BJ (cell line): ENCODE measurements at regions not wholly inside any gene's neighbourhood (a gene's known extent, or its start where the extent isn't known, plus 50 kb on each side); places are given as distances from the start of the nearest gene placed in this dataset. TPM values are rescaled to one million over a fixed set of nuclear protein-coding genes. Genes with fewer than 3 reads are reported as not detected.

Experiments
- CTCF ChIA-PET: fragments of 350-600 bp; formaldehyde crosslinking; extraction: SDS; loops from one replicate; lab custom pipeline; 2021; ENCODE audit warnings: antibody characterized with exemption, inconsistent platforms; lab: Yijun Ruan, JAX
- POLR2A ChIA-PET: fragments of 300-600 bp; sonication (Branson Sonifier 250); formaldehyde crosslinking; extraction: SDS; loops from one replicate; lab custom pipeline; 2021; ENCODE audit warnings: antibody characterized with exemption; lab: Charles Lee
- DNase-seq: peaks from one replicate; pipeline ENCODE4 v3.0.0-alpha.2; 2011; ENCODE audit warnings: low read depth
- H3K27me3 ChIP-seq: 2 replicates; pipeline ENCODE4 v1.6.0; 2011; ENCODE audit warnings: low read length; ENCODE audit not compliant: control insufficient read depth, insufficient read depth
- H3K36me3 ChIP-seq: 2 replicates; pipeline ENCODE4 v1.5.1; 2011; ENCODE audit warnings: low read length; ENCODE audit not compliant: control insufficient read depth, insufficient read depth
- H3K4me3 ChIP-seq: 2 replicates; pipeline ENCODE4 v1.5.1; 2011; ENCODE audit warnings: low read depth, mild to moderate bottlenecking, control low read depth, low read length
- CTCF ChIP-seq: IDR thresholded peaks from 2 replicates; pipeline ENCODE4 v1.5.1; 2011; ENCODE audit warnings: low read depth, mild to moderate bottlenecking, control low read depth, inconsistent platforms, low read length, moderate library complexity; ENCODE audit not compliant: insufficient read depth
- small RNA-seq: library from RNA; depleted of rRNA; stranded (forward); fragments of <200 nt; gene quantifications from one replicate; pipeline ENCODE3, GENCODE V24; 2012; ENCODE audit warnings: low replicate concordance, low read depth; ENCODE audit not compliant: insufficient read length

DNA sequence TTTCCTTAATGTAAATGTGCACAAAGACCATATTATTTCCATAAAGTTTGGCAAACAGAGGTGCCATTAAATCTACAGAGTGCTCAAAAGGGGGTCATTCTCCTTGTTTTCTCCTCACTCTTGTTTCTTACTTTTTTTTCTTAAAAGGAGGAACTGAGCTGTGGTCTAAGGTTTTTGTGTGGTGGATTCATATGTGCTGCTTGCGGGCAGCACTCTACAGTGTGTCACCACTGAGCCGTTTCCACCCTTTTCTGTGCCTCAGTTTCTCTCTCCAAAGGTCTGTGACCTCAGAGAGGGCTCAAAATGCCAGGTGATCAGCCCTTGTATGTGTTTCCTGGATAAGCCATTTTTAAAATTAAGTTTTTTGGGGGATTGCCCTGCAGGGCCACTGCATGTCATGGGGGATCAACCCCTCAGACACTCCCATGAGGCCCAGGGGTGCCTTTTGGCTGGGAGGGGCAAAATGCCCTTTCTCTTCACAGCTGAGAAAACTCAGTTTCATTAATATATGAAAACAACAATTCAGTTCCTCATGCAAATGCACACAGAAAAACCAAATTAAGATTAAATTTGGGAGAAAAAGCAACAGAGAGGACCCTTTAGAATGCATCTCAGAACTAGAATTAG, 56.9 kb upstream of the VOPP1 start:
- DNase-seq, result no peak

DNA sequence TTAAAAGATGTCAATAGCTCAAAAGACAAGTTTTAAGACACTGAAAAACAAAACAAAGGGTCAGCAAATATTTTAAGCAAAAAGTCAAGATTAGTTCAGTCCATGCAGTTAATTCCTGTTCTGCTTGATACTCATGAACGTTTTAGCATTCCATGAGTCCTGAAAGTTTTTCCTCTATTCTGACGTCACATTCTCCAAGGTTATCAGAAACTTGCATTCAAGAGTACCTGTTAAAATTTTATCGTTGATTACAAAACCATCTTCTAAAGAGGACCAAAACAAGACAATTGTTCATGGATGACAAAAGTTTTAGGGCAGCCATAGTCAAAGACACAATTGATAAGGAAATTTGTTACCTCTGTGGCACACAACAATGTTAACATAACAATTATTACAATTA, 52.5 kb upstream of the VOPP1 start:
- no peak for DNase-seq
- no peak for TF ChIP-seq CTCF
- H3K4me3 ChIP-seq, result no peak overlapping the region
- no peaks in the 10 kb centered on the region for H3K27me3 ChIP-seq
- POLR2A ChIA-PET, result no interaction called here
- CTCF ChIA-PET, result no interaction called here
- no peaks in the 10 kb centered on the region for H3K36me3 ChIP-seq

More for the DNA sequence above, 56.9 kb upstream of the VOPP1 start:
- TF ChIP-seq CTCF, result no peak
- CTCF ChIA-PET, result interaction anchor here (0.6 to 1.5 kb wide), 2 partner anchors 11 to 79 kb away, joined by 4 read pairs; no protein-coding TSS in a partner anchor
- Histone ChIP-seq H3K4me3 (no peak overlapping the region), H3K27me3 (no peaks in the 10 kb centered on the region), H3K36me3 (no peaks in the 10 kb centered on the region)
- POLR2A ChIA-PET, result no interaction called here

- no peak for DNase-seq
- POLR2A ChIA-PET, result no interaction called here
- TF ChIP-seq CTCF, result no peak
- H3K27me3 ChIP-seq, result no peaks in the 10 kb centered on the region
- H3K4me3 ChIP-seq, result no peak overlapping the region
- no peaks in the 10 kb centered on the region for H3K36me3 ChIP-seq
- CTCF ChIA-PET, result no interaction called here
These were observed 51.3 kb upstream of the VOPP1 start for GRCh38 chr7:55623617-55624016.

DNA sequence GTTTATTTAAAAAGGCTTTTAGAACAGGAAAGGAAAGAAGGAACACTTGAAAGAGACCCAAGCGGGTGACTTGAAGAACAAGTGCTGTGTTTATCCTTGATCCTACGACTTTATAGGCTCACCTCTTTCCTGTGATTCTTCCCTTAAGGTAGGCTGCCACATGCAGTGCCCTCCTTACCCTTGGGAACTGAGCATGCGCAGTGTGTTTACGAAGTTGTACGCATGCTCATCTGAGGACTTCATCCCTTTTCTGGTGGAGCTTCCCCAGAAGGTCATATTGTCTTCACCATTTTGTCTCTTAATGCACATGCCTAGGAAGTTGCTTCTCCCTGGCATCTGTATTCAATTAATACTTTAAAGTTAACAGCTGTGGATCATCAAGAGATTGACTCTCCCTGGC, 49.9 kb upstream of the VOPP1 start:
- no peak for TF ChIP-seq CTCF
- H3K36me3 ChIP-seq, result no peaks in the 10 kb centered on the region
- ChIA-PET POLR2A (no interaction called here), CTCF (no interaction called here)
- H3K4me3 ChIP-seq, result no peak overlapping the region
- DNase-seq, result no peak
- no peaks in the 10 kb centered on the region for H3K27me3 ChIP-seq

Small RNA genes in the stretch of these regions (small RNA-seq; reads per million reads assigned to genes)
- gene RNU6-389P (not detected), gene SUMO2P3 (not detected)
